Pulmonary artery endothelial cell (primary cell): ENCODE measurements at regions not wholly inside any gene's neighbourhood (a gene's known extent, or its start where the extent isn't known, plus 50 kb on each side); places are given as distances from the start of the nearest gene placed in this dataset.

Experiments
- DNase-seq: peaks from one replicate; pipeline ENCODE4 v3.0.0-alpha.2; 2011; ENCODE audit warnings: low read depth, low spot score

DNA sequence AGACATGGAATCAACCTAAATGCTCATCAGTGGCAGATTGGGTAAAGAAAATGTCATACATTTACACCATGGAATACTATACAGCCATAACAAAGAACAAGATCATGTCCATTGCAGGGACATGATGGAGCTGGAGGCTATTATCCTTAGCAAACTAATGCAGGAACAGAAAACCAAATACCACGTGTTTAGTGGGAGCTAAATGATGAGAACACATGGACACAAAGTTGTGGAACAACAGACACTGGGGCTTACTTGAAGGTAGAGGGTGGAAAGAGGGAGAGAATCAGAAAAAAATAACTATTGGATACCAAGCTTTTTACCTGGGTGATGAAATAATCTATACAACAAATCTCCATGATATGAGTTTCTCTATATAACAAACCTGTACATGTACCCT, 701.3 kb downstream of the TBC1D32 start:
- no peak for DNase-seq

DNA sequence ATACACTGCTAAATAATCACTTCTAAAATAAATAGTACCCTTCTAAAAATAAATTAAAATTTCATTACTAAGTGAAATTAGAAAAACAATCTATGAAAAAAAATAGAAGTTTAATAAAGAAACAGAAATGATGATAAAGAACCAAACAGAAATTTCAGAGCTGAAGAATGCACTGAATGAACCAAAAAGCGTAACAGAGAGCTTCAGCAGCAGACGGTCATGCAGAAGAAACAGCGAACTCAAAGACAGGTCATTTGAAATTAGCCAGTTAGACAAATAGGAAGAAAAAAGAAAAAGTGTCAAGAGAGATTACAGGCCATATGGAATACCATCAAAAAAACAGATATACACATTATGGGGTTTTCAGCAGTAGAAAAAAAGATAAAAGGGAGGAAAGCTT, 706.7 kb downstream of the TBC1D32 start:
- no peak for DNase-seq

DNA sequence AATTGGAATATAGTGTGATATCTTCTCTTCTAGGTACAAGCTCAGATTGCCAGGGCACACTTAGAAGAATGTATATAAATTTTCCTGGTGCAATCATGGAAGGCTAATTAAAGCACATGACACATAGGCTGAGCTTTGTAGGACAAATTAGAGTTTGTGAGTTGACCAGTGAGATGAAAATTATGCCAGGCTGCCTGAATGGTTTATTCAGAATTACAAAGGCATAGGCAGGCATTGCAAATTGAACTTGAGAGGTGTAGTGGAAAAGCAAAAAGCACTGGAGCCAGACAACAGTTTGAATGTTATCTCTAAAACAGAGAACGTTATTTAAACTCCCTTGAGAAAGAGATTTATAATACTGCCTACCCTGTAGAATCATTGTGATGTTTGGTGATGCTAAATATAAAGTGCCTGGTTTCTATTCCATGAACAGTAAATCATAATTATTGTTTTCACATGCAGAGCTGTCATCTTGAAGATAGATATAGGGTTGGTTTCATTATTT, 712.1 kb downstream of the TBC1D32 start:
- DNase-seq = no peak

DNA sequence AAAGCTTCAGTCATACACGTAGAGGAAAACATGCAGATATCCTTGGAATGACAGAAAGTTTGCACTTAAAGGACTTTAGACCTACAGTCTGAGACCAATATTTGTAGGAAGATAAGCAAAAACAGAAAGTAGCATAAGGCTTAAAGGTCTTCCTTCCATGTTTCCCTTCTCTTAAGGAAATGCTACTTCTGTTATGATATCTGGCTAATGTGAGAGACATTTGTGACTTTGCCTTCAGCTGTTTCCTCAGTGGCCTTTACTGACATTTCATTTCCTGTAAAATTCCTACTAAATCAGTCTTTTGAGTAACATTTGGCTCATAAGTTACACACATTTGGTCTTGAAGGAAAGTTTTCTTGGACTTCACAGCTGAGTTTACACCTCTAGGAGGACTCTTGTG, 713.4 kb downstream of the TBC1D32 start:
- no peak for DNase-seq

DNA sequence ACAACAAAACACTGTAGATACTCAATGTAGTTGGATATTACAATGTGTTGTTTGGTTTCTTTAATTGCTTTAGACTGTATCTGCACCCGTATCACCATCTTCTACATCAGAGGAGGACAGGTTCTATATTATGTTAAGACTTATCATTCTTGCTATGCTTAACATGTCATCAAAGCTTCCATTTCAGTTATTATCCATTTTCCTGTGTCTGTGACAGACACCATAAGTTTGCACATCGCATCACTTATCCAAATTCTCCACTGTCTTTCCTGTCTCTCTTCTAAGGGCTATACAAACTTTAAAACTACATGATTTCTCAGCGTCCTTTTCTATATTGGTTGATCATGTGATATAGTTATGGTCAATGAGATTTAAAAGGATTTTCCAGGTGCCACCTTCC, 719.0 kb downstream of the TBC1D32 start:
- DNase-seq = no peak

DNA sequence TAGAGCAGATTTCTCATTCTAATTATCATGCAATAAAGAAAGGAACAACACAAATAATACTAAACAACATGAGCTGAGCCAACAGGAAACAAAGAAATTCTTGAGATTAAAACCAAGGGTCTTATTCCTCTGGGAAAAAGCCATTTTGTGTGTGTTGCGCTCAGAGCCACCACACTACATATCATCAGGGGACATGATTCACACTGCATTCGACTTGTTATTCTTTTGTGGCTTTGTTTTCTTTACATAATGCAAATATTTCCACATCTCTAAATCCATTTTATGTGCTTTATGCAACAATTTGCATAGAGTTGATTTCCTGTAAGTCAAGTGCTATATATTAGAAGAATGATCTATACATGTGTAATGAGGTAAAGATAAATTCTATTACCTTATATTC, 719.6 kb downstream of the TBC1D32 start:
- no peak for DNase-seq

DNA sequence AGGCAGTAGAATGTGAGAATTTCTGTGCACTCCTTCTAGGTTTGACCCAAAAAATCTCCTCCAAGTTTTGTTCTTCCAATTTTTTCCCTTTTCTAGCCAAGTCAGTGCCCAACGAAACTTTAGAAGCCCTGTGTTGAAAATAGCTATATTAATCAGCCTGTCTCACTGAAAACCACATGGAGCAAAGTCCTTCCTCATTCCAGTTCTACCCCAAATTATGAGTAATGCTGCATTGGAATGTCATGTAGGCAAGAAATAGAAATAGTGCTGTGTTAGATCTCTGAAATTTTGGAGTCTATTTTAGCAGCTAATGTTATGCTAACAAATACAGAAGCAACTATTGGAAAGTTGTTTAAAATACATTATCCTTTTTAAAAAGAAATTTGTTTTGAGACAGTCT, 725.5 kb downstream of the TBC1D32 start:
- no peak for DNase-seq

DNA sequence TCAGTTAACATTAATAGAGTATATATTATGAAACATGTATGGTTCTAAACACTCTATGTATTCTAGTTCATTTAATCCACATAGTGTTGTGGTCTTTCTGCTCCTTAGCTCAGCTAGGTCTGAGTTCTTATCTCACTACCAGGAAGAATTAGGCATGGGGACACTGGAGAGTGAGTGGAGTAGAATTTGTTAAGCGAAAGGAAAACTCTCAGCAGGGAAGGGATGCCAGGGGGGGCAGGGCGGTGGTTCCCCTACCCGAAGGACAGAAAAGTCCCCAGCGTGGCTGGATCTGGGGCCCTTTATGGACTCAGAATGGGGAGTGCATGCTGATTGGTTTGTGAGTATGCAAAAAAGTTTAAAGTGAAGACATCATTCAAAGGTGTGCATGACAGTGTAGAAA, 727.5 kb downstream of the TBC1D32 start:
- DNase-seq = no peak

DNA sequence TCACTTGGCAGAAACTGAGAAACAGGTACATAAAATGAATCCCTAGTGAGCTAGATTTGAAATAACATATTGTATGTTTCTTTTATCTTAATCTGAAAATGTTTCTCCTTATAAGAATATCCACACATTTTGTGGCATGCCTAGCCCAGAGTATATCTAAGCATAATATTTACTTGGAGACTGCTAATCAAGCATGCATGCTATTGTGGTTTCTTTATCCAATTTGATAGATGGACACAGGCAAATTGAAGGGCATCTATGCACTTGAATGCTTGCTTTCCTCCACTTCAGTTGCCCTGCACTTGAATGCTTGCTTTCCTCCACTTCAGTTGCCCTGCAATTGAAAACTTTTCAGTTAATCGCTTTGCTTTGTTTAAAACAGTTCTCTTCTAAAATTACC, 729.8 kb downstream of the TBC1D32 start:
- DNase-seq = no peak

DNA sequence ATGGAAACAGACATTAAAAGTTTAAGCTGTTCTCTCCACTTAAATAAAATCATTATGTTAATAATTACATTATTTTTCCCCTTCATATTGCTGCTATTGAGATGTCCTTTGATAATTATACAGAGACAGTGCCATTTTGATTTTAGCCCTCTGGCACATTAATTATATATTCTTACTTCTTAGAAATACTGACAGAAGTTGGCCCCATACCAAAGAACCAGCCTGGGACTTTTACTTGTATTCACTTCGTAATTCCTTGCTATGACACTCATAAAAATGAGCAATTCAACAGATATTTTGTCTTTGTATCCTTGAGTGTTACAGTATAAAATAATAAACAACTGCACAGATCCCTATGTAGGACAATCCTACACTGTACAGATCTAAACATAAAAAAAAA, 743.7 kb downstream of the TBC1D32 start:
- DNase-seq = no peak

DNA sequence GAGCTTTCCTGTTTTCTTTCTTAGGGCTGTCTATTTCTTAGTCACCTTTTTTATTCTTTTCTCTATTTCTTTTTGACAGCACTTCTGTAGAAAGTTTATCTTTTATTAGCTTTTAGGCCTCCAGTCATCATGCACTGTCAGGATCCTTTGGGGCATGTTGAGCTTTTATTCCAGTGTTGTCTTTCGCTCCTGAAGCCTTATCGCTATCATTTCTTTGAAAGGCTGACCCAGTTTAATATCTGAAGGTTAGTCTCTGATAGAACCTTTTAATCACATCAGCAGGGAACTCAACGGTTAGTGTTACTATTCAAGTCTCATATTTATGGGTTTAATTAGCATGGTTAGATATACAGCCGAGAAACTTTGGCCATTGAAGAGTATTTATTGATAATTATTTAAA, 745.9 kb downstream of the TBC1D32 start:
- DNase-seq = no peak

DNA sequence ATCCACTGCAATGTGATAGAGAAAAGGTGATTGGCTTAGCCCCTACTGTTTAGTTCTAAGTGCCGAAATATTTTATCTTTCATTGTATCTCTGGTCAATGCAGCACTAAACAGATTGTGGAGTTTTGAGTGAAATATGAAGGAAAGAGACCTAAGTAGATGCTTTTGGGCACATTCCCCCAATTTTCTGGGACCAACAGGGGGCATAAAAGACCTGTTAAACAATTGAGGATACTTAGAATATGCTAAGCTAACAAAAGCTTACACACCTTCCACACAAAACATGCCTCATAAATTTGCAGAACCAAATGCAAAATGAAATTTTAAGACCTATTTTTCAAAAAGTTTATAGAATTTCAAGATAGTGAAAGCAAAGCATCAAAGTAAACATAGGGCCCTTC, 746.9 kb downstream of the TBC1D32 start:
- no peak for DNase-seq

DNA sequence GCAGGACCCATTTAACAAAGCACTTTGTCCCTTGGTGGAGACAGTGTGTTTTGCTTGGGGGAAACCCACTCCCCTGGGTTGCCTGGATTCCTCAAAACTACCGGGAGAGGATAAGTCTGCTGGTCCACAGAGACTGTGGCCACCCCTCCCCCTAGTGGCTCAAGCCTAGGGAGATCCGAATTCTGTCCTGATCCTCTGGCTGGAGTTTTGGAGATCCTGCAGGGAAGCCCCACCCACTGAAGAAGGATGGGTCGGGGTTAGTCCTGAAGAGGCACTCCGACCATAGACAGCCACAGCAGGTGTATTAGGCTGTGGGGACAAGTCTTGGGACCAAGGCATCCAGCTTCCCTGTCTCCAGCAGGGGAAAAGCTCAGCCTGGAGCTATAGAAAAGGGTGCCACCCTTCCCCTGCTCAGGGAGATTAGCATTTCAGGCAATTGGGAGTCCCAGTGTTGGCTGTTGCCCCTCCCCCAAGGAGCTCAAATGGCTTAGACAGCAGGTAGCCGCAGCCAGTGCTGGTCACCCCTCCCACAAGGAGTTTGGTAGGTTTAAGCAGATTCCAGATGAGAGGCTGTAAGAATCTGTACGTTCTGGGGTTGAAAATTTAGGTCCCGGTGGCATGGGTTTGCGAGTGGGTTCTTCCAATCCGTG, 750.0 kb downstream of the TBC1D32 start:
- DNase-seq = no peak

DNA sequence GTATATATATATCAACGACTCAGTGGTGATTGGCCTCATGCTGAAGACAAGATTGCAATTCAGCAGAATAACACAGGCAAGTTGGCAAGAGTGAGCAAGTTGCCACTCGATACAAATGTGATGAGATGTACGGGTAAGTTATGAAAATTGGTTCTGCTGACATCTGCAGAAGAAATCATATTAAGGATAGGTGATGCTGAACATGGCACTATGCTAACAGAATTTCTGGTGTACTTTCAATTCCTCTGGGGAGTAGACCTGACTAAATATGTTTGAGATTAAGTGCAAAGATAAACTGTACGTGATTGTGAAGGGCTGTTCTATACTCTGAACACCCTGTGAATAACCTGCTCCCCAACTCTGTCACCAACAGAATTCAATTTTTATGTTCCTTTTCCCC, 758.2 kb downstream of the TBC1D32 start:
- DNase-seq = no peak

DNA sequence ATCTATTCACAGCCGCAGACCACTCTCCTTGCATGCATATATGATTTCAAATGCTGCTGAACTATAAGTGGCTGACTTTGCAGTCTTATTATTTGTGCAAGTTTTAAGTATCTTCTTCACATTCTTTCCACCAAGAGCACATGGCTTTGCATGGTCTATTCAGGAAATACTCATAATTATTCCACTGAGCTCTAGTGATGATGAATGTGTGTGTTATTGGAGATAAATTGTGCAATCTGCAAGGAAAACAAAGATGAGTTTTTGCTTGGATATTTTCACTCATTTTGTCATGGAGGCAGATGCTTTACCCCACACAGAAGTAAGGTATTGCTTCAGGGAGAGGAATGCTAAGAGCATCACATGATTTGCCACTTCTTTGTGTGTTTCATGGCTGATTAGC, 764.6 kb downstream of the TBC1D32 start:
- no peak for DNase-seq

DNA sequence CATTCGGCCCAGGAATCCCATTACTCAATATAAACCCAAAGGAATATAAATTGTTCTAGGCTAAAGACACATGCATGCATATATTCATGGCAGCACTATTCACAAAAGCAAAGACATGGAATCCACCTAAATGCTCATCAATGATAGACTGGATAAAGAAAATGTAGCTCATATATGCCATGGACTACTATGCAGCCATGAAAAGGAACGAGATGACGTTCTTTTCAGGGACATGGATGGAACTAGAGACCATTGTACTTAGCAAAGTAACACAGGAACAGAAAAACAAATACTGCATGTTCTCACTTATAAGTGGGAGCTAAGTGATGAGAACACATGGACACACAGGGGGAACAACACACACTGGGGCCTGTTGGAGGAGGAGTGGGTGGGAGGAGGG, 769.5 kb downstream of the TBC1D32 start:
- no peak for DNase-seq

DNA sequence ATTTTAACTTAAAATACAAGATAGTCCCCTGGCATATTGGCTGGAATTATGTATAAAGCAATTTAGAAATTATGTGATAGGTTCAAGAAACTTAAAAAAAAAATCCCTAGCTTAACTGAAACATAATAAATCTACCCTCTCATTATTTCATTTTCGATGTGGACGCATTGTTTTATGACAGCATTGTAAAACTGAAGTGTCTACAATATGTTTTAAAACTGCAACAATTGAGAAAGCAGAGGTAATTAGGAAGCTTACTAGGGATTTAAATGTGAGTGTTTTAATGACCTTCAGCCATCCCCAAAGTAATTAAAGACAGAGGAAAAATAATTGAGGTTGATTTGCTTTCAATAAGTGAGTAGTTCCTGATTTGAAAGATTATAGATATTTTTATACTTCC, 776.0 kb downstream of the TBC1D32 start:
- DNase-seq = no peak

DNA sequence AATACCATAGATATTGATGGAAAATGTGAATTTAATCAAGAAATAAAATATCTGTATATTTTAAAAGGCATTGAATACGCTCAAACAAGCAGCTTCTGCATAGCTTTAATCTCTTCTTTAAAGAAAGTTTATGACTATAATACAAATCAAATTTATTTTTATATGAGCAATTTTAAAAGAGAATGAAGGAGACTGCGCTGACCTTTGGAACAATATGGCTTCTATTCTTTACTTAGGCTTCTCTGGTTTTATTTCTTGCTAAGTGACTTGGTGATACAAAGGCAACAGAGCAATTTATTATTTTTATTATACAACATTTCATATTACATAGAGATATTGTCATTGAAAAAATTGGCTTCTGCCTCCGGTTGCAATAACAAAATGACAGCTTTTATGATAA, 776.7 kb downstream of the TBC1D32 start:
- no peak for DNase-seq

DNA sequence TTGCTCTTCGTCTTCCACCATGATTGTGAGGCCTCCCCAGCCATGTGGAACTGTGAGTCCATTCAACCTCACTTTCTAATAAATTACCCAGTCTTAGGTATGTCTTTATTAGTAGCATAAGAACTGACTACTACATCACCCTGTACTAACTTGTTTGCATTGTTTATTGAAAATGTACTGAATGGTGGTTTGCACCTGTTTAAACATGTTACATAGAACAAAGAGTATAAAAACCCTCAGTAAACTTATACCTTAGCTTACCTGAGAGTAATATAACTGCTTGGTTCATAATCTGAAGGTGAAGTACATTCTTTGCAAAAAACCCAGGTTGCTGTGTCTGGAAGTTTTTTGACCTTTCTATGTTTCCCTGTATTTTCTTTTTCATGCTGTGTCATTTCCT, 777.8 kb downstream of the TBC1D32 start:
- DNase-seq = no peak

DNA sequence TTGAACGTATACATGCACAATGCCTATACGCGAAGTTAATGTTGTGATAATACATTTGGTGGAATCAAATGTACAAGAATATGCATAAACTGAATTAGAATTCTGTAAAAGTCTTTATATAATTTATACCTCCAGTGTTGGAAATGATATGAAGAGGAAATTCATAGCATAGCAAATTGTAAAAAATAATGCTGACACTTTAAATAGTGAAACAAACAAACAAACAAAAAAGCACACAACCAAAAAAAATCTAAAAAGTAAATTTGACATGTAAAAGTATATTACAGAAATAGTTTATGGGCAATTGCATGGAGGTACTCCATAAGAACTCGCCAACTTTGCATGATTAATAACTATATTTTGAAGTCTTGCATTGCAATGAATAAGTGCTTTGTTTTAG, 780.9 kb downstream of the TBC1D32 start:
- DNase-seq = no peak

DNA sequence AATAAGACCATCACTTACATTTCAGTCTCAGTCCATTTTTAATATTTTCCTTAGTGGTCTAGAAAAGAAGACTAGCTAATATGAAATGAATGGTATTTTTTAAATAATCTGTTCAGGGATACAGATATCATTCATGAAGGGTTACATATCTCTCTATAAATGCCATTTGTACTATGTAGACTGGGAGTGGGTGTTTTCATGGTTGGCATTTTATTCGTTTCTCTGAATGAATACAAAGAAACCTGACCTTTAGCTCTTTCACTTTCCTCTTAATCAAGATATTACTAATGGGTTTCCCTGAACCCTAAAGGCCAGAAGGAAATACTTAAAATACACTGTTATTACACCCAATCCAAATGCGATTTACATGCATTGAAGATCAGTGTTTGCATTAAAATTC, 788.9 kb downstream of the TBC1D32 start:
- DNase-seq = no peak

DNA sequence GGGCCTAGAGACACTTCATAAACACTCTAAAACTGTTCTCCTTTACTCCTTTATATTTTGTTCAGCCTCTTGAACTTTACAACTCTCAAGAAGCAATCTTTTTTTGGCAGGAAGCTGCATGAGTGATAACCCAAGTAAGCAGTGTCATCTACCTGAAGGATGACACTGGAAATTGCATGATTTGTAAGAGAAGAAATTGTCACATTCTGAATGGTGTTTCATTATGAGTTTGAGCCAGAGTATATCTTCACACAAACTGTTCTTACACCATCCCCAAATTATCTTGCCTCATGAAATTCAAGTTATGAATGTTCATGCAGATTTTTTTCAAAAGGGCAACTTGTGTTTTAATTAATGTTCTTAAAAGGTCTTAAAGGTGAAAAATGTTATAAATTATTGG, 799.3 kb downstream of the TBC1D32 start:
- no peak for DNase-seq

DNA sequence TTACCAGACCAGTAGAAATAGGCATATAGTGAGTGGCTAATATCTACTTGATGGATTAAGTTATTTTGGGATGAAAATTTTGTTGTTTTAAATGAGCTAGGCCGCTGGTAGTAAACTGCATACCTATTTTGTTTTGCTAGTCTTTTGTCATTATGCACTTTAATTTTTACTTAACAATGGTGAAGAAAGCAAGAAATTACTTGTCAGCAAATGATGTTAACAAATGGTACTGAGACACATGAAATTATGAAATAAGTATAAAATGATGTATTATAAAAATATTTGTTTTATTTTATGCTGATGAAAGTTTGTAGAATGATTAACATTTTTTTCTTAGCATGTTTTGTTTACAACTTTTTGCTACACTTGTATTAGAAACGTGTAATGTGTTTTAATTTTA, 807.7 kb downstream of the TBC1D32 start:
- no peak for DNase-seq

DNA sequence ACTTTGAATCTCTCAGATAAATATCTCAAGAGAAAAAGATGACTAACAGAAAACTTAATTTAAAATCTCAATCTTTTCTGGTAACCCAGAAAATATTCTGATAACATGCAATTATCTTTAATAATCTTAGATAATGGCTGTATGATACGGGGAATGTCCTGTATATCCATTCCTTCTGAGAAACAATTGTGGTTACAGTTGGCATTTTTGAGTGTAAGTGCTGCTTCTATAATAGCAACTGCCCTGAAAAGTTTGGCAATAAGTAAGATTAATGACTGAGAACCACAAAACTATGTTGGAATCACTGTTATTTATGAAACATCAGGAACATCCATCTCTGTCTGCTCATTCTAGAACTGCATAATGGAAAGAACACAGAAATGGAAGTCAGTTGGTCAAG, 819.7 kb downstream of the TBC1D32 start:
- no peak for DNase-seq
